ENCODE measurements at regions not wholly inside any gene's neighbourhood (a gene's known extent, or its start where the extent isn't known, plus 50 kb on each side); places are given as distances from the start of the nearest gene placed in this dataset.
A peak's percentile ranks its signal among the peaks of the same experiment; 100 is the strongest.

- no peak for DNase-seq
Observed at GRCh38 chrX:96311366-96311765, 373.3 kb upstream of the DIAPH2 start.

GRCh38 chrX:96314985-96315384 lies 369.7 kb upstream of the DIAPH2 start:
- no peak for DNase-seq

GRCh38 chrX:96361844-96362243 lies 322.8 kb upstream of the DIAPH2 start:
- DNase-seq = no peak

GRCh38 chrX:96372313-96373046 lies 312.2 kb upstream of the DIAPH2 start:
- DNase-seq = peak; percentile 42

GRCh38 chrX:96373047-96373355 lies 311.6 kb upstream of the DIAPH2 start:
- DNase-seq = no peak

GRCh38 chrX:96376266-96376665 lies 308.4 kb upstream of the DIAPH2 start:
- no peak for DNase-seq

GRCh38 chrX:96379951-96380350 lies 304.7 kb upstream of the DIAPH2 start:
- DNase-seq = no peak

GRCh38 chrX:96382018-96382417 lies 302.6 kb upstream of the DIAPH2 start:
- DNase-seq = no peak

GRCh38 chrX:96383428-96383827 lies 301.2 kb upstream of the DIAPH2 start:
- DNase-seq = no peak

- no peak for DNase-seq
Observed at GRCh38 chrX:96386325-96386724, 298.3 kb upstream of the DIAPH2 start.

GRCh38 chrX:96386981-96387380 lies 297.7 kb upstream of the DIAPH2 start:
- no peak for DNase-seq

- no peak for DNase-seq
Observed at GRCh38 chrX:96387801-96388200, 296.8 kb upstream of the DIAPH2 start.

- DNase-seq = no peak
Observed at GRCh38 chrX:96389281-96390047, 295.2 kb upstream of the DIAPH2 start.

GRCh38 chrX:96394598-96394997 lies 290.0 kb upstream of the DIAPH2 start:
- DNase-seq = no peak

GRCh38 chrX:96403446-96403845 lies 281.2 kb upstream of the DIAPH2 start:
- DNase-seq = no peak

GRCh38 chrX:96405842-96406241 lies 278.8 kb upstream of the DIAPH2 start:
- no peak for DNase-seq

- no peak for DNase-seq
Observed at GRCh38 chrX:96407072-96407471, 277.6 kb upstream of the DIAPH2 start.

- no peak for DNase-seq
Observed at GRCh38 chrX:96407501-96407900, 277.1 kb upstream of the DIAPH2 start.

- no peak for DNase-seq
Observed at GRCh38 chrX:96407981-96408380, 276.7 kb upstream of the DIAPH2 start.

GRCh38 chrX:96410927-96411326 lies 273.7 kb upstream of the DIAPH2 start:
- no peak for DNase-seq

GRCh38 chrX:96417695-96418094 lies 266.9 kb upstream of the DIAPH2 start:
- DNase-seq = no peak

- no peak for DNase-seq
Observed at GRCh38 chrX:96424007-96424406, 260.6 kb upstream of the DIAPH2 start.

GRCh38 chrX:96425200-96425599 lies 259.4 kb upstream of the DIAPH2 start:
- no peak for DNase-seq

GRCh38 chrX:96430756-96431455 lies 253.7 kb upstream of the DIAPH2 start:
- no peak for DNase-seq
